ENCODE measurements at regions not wholly inside any gene's neighbourhood (a gene's known extent, or its start where the extent isn't known, plus 50 kb on each side); places are given as distances from the start of the nearest gene placed in this dataset.

GRCh38 chrX:39609941-39610340 is 487.8 kb downstream of the BCOR start:
- DNase-seq (ENCODE audit: extremely low read depth, low read depth): no peak

GRCh38 chrX:39611468-39611867 is 486.3 kb downstream of the BCOR start:
- no peak for DNase-seq (ENCODE audit: extremely low read depth, low read depth)

GRCh38 chrX:39613482-39613995 is 484.2 kb downstream of the BCOR start:
- DNase-seq (ENCODE audit: extremely low read depth, low read depth): no peak

GRCh38 chrX:39613997-39614679 is 483.6 kb downstream of the BCOR start:
- no peak for DNase-seq (ENCODE audit: extremely low read depth, low read depth)

- DNase-seq (ENCODE audit: extremely low read depth, low read depth): no peak
Measured at GRCh38 chrX:39614680-39614998, 483.1 kb downstream of the BCOR start.

GRCh38 chrX:39616098-39616729 is 481.5 kb downstream of the BCOR start:
- no peak for DNase-seq (ENCODE audit: extremely low read depth, low read depth)

- no peak for DNase-seq (ENCODE audit: extremely low read depth, low read depth)
Measured at GRCh38 chrX:39616731-39617130, 481.0 kb downstream of the BCOR start.

- no peak for DNase-seq (ENCODE audit: extremely low read depth, low read depth)
Measured at GRCh38 chrX:39618178-39618577, 479.6 kb downstream of the BCOR start.

GRCh38 chrX:39619182-39620009 is 478.4 kb downstream of the BCOR start:
- DNase-seq (ENCODE audit: extremely low read depth, low read depth): no peak

- no peak for DNase-seq (ENCODE audit: extremely low read depth, low read depth)
Measured at GRCh38 chrX:39624166-39624565, 473.6 kb downstream of the BCOR start.

- no peak for DNase-seq (ENCODE audit: extremely low read depth, low read depth)
Measured at GRCh38 chrX:39625810-39626209, 471.9 kb downstream of the BCOR start.

- DNase-seq (ENCODE audit: extremely low read depth, low read depth): no peak
Measured at GRCh38 chrX:39626749-39627148, 471.0 kb downstream of the BCOR start.

- no peak for DNase-seq (ENCODE audit: extremely low read depth, low read depth)
Measured at GRCh38 chrX:39627257-39627656, 470.5 kb downstream of the BCOR start.

- no peak for DNase-seq (ENCODE audit: extremely low read depth, low read depth)
Measured at GRCh38 chrX:39629001-39629400, 468.8 kb downstream of the BCOR start.

- DNase-seq (ENCODE audit: extremely low read depth, low read depth): no peak
Measured at GRCh38 chrX:39630344-39630743, 467.4 kb downstream of the BCOR start.

GRCh38 chrX:39631276-39632229 is 466.2 kb downstream of the BCOR start:
- DNase-seq (ENCODE audit: extremely low read depth, low read depth): no peak

GRCh38 chrX:39633293-39633692 is 464.5 kb downstream of the BCOR start:
- DNase-seq (ENCODE audit: extremely low read depth, low read depth): no peak

GRCh38 chrX:39636481-39636880 is 461.3 kb downstream of the BCOR start:
- DNase-seq (ENCODE audit: extremely low read depth, low read depth): no peak

GRCh38 chrX:39638526-39638925 is 459.2 kb downstream of the BCOR start:
- DNase-seq (ENCODE audit: extremely low read depth, low read depth): no peak

- no peak for DNase-seq (ENCODE audit: extremely low read depth, low read depth)
Measured at GRCh38 chrX:39639871-39640270, 457.9 kb downstream of the BCOR start.

GRCh38 chrX:39640866-39641265 is 456.9 kb downstream of the BCOR start:
- no peak for DNase-seq (ENCODE audit: extremely low read depth, low read depth)

All from NCI-H460 (cell line).